H54 (cell line): ENCODE measurements at regions not wholly inside any gene's neighbourhood (a gene's known extent, or its start where the extent isn't known, plus 50 kb on each side); places are given as distances from the start of the nearest gene placed in this dataset.
"Not testable (repeated sequence)": the region's sequence is repeated elsewhere in the genome, so short reads cannot be mapped to it uniquely, and the experiment has no call there.

Source experiments
- DNase-seq: peaks from one replicate; pipeline ENCODE4 v3.0.0; 2011; ENCODE audit warnings: low spot score, mixed read lengths; ENCODE audit not compliant: insufficient read length
- FAIRE-seq: peaks from 3 replicates; lab custom pipeline; 2011; peaks lifted over from hg19 to GRCh38; lab: Jason Lieb, UNC
- POLR2A ChIP-seq: IDR thresholded peaks from 2 replicates; pipeline ENCODE4 v1.6.1; 2011; ENCODE audit warnings: low read depth, mild to moderate bottlenecking, low read length

GRCh38 chrX:96502507-96502906, 182.1 kb upstream of the DIAPH2 start:
- DNase-seq, result no peak
- TF ChIP-seq POLR2A, result no peak
- FAIRE-seq, result no peak

DNA sequence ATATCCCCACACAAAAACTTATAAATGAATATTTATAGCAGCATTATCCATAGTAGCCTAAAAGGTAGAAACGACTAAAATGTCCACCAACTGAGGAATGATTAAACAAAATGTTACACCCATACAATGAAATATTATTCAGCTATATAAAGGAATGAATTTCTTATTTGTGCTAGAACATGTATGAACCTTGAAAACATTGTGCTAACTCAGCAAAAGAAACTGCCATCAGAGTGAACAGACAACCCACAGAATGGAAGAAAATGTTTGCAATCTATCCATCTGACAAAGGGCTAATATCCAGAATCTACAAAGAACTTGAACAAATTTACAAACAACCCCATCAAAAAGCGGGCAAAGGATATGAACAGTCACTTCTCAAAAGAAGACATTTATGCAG, 155.3 kb upstream of the DIAPH2 start:
- not testable (repeated sequence) for DNase-seq, FAIRE-seq

GRCh38 chrX:96538104-96538725, 146.4 kb upstream of the DIAPH2 start:
- DNase-seq (no peak), FAIRE-seq (no peak)
- TF ChIP-seq POLR2A, result no peak

DNA sequence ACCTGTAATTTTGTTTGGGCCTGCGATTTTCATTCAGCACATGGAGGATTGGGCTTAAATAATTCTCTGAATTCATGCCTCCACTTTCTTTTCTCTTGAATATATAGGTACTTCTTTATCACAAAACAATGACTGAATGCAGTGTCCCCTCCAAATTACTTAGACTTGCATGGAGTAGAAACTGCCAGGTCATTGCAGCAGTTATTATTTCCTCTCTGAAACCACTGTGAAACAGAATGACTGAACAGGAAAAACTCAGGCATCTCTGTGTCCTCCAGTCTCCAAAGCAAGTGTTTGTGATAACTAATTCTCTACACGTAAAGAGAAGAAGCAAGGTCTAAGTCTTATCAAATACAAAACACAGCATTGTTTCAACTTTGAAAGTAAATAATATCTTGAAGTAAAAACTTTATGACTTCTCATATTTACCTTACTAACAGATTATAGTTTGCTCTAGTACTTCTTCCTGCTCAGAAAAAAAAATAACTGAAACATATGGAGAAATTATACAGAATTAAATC, 144.5 kb upstream of the DIAPH2 start:
- TF ChIP-seq POLR2A, result no peak
- DNase-seq (no peak), FAIRE-seq (no peak)

DNA sequence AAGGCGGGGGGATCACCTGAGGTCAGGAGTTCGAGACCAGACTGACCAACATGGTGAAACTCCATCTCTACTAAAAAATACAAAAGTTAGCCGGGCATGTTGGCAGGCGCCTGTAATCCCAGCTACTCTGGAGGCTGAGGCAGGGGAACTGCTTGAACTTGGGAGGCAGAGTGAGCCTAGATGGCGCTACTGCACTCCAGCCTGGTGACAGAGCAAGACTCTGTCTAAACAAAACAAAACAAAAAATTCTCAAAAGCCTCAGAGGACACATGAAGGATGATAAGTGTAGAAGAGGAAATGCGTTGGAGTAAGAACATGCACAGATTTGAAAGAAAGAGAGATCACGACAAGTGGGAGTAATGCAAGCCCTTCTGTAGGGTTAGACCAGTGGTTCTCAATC, 138.4 kb upstream of the DIAPH2 start:
- FAIRE-seq, DNase-seq: not testable (repeated sequence)

DNA sequence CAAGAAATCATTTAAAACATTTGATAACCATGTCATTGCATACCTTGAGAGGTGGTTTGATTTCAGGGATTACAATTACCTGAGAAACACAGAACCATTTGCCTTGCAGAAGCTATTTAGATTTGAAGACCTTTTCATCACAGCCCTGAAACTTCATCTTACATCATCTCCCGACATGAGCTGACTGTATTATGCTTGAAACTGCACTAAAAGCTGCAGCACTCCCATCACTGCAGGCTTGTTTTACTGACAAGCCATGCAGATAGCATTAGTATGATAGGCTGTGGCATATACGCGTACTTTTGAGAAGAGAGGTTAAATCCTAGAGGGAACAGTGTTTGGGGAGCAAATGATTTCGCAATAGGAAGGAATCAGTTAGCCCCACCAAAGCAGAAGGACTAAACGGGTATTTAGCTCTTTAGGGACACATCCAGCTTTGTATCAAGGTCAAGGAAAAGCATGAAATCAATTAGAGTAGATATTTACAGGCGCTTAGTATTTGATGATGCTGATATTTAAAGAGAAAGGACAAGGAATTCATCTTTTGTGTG, 133.2 kb upstream of the DIAPH2 start:
- no peak for FAIRE-seq
- no peak for DNase-seq
- TF ChIP-seq POLR2A, result no peak

DNA sequence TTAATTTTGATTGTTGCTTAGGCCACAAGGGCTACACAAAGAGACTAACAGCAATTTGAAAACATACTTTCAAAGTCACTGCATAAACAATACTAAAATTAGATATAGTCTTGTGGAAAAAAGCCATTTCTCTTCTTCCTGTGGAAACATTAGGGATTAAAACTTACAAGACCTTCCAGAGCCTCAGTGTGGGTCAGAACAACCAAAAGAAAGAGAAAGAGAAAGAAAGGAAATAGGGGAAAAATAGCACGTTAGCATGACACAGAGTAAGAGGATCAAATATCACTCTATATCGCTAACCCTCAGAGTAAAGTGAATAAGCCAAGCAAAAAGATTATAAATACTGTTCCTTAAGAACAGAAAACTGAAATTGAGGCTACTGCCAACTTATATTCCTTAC, 127.8 kb upstream of the DIAPH2 start:
- DNase-seq (no peak), FAIRE-seq (no peak)
- TF ChIP-seq POLR2A, result no peak

- DNase-seq, FAIRE-seq: not testable (repeated sequence)
Measured at GRCh38 chrX:96561129-96561528, 123.5 kb upstream of the DIAPH2 start.

DNA sequence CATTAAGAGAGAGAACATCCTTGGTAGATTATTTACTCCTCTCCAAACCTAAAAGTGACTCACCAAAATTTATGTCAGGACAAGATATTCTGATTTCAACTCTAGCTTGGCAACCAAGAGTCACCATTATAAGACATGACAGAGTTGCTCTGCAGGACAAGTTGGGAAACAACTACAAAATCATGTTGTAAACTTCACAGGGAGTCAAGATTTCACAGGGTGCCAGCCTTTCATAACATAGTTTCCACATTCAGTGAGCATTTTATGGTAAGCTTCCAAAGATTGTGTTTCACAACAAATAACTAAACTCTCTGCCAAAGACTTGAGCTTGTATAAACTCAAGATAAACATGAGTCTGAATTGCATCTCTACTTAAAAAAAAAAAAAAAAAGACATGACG, 121.0 kb upstream of the DIAPH2 start:
- no peak for FAIRE-seq
- no peak for DNase-seq
- TF ChIP-seq POLR2A, result no peak

DNA sequence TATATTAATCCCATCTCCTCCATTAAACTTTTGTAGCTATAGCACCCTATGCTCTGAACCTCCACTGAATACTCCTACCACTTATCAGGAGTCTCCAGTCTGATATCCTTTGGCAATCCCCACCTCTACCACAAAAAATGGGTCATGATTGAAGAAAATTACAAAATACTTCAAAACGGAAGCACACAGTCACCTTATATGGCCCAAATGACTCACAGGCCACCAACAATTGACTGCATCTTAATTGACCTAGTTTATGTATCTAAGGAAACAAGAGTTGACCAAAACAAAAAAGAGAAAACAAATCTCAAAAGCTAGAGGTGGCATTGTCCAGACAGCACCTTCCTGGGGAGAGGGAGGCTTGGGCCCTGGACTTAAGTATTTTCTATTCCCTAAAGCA, 120.0 kb upstream of the DIAPH2 start:
- FAIRE-seq, result no peak
- no peak for TF ChIP-seq POLR2A
- DNase-seq, result no peak

DNA sequence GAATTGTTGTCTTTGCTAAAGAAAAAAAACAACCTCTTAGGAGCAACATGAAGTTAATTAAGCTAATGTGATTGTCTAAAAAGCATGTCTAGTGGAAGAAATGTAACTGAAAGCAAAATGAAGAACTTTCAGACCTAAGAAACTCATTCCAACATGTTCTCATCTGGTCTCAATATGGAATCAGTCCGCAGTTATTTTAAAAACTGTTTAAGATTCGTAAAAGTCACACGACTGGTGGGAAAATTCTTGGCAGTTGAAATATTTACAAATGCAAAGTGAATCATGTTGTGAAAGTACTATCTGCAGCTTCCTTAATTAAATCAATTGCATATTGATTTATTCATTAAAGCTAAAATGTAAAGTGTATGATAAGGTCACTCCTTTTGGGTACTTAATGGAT, 117.8 kb upstream of the DIAPH2 start:
- DNase-seq (no peak), FAIRE-seq (no peak)
- TF ChIP-seq POLR2A, result no peak

DNA sequence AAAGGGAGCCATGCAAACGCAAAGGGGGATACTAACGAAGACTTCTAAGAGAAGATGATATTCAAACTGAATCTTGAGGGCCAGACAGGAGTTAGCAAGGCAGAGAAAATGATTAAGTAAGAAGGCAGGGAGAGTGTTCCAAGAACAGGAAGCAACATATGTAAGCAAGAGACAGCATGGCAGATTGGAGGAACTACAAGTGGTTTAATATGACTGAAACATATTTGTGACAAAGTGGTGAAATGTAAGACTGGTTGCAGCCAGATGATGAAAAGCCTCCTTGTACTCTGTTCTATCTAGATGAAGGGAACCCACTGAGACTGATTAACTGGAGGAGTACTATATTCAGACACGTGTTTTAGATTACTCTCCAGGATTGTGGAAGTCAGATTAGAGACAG, 116.6 kb upstream of the DIAPH2 start:
- FAIRE-seq, result no peak

GRCh38 chrX:96569034-96569433, 115.6 kb upstream of the DIAPH2 start:
- DNase-seq (no peak), FAIRE-seq (no peak)
- TF ChIP-seq POLR2A, result no peak

More for the DNA sequence above, 116.6 kb upstream of the DIAPH2 start:
- TF ChIP-seq POLR2A, result no peak
- DNase-seq, result no peak

GRCh38 chrX:96575011-96575410, 109.6 kb upstream of the DIAPH2 start:
- no peak for FAIRE-seq

DNA sequence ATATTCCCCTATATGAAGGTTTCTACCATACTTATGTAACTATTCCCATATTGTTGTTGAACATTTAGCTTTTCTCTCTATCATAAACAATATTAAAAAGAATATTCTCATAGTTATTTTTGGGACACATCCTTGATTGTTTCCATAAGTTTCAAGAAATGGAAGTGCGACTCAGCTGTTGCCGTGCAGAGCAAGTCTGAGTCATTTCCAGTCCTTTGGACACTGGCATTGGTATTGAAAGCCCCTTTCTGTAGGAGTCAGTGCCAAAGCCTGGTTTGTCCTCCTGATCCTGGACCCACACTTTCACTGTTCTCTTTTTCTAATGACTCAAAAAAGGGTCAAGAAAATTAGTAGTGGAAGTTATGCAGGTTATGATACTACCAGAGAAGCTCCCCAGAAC, 108.3 kb upstream of the DIAPH2 start:
- no peak for FAIRE-seq
- TF ChIP-seq POLR2A, result no peak
- DNase-seq, result no peak

More at GRCh38 chrX:96575011-96575410, 109.6 kb upstream of the DIAPH2 start:
- DNase-seq, result no peak
- TF ChIP-seq POLR2A, result no peak

- FAIRE-seq, result no peak
- DNase-seq, result no peak
- no peak for TF ChIP-seq POLR2A
Measured at GRCh38 chrX:96578781-96579180, 105.9 kb upstream of the DIAPH2 start.
